Lower leg skin (tissue), 3 donors: ENCODE measurements at regions not wholly inside any gene's neighbourhood (a gene's known extent, or its start where the extent isn't known, plus 50 kb on each side); places are given as distances from the start of the nearest gene placed in this dataset.

Experiments used
- POLR2A ChIP-seq, 2 donors: fragments of 450-650 bp; IDR thresholded peaks; one replicate each; pipeline ENCODE4 v1.6.1; 2016 to 2017; ENCODE audit warnings: antibody characterized with exemption in 2 of 2, mild to moderate bottlenecking in 1 of 2, moderate library complexity in 1 of 2
- TF ChIP-seq, protein P1 (sequence below), 3 donors: fragments of 450-650 bp; IDR thresholded peaks; one replicate each; pipeline ENCODE4 v1.5.1; 2016; ENCODE audit warnings: antibody characterized with exemption in 3 of 3, mild to moderate bottlenecking in 3 of 3, moderate library complexity in 2 of 3

DNA sequence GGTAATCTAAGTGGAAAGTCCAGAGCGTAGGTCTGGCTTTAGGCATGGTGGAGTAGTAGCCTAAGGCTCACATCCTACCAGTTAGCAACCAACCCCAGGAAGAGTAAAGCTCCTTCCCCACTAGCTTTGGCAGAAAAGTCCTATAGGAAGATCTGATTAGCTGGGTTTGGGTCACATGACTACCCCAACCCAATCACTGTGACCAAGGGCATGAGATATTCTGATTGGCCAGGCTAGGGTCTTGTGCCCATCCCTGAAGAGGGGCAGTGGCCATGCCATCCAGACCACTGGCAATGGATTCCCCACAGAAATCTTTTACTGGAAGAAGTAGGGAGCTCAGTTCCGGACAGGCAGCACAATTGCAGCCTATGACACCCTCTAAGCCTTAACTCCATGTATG is 58.6 kb upstream of the CD34 start:
- TF ChIP-seq, protein P1, sequence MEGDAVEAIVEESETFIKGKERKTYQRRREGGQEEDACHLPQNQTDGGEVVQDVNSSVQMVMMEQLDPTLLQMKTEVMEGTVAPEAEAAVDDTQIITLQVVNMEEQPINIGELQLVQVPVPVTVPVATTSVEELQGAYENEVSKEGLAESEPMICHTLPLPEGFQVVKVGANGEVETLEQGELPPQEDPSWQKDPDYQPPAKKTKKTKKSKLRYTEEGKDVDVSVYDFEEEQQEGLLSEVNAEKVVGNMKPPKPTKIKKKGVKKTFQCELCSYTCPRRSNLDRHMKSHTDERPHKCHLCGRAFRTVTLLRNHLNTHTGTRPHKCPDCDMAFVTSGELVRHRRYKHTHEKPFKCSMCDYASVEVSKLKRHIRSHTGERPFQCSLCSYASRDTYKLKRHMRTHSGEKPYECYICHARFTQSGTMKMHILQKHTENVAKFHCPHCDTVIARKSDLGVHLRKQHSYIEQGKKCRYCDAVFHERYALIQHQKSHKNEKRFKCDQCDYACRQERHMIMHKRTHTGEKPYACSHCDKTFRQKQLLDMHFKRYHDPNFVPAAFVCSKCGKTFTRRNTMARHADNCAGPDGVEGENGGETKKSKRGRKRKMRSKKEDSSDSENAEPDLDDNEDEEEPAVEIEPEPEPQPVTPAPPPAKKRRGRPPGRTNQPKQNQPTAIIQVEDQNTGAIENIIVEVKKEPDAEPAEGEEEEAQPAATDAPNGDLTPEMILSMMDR (IDR thresholded peaks at IDR 0.05), result no peak
- TF ChIP-seq POLR2A (IDR thresholded peaks at IDR 0.05), result no peak
